ENCODE measurements at regions not wholly inside any gene's neighbourhood (a gene's known extent, or its start where the extent isn't known, plus 50 kb on each side); places are given as distances from the start of the nearest gene placed in this dataset.
"Not testable (repeated sequence)": the region's sequence is repeated elsewhere in the genome, so short reads cannot be mapped to it uniquely, and the experiment has no call there.

DNA sequence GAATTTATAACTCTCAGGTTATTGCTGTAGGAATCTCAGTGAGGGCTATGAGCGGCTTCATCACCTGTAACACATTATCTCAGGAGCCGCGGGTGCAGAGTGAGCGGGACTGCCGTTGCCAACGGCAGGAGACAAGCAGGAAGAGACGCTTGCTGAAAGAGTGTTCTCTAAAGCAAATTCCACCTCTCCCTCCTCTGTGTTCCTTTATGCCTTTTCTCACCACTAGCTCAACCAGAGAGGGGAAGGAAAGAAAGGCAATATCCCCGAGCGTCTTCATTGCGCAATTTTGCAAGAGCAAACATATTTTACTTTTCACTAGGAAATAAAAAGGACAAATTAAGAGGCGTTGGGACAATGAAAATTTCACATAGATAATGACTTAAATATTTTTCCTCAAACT is 185.2 kb upstream of the EXOC2 start:
- WGBS (ENCODE audit: insufficient coverage, low lambda C conversion rate): no CpG with 5 or more reads among the region's 11 CpGs
- no peak overlapping the region for H3K4me3 ChIP-seq (ENCODE audit: low read length)
- DNase-seq: no peak

DNA sequence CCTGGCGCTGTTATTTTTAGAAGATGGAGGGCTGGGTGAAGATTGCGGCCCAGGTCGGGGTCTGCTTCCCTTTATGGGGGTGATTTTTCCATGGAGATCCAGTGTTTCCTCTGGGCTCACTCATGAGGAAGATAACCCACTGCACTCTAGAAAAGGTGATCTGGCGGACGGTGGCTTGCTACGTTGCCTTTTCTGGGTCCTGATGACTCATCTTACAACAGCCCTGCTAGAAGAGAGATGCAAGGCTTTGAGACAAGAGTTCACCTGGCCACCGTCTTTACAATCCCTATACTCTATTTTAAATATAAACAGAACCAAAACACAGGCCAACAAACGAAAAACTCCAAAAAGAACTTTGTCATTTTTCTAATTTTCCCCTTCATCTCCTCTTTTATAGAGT is 182.1 kb upstream of the EXOC2 start:
- no peak overlapping the region for H3K27ac ChIP-seq (ENCODE audit: low read length)
- no peaks in the 10 kb centered on the region for H3K36me3 ChIP-seq (ENCODE audit: control insufficient read depth, insufficient read depth, low read length)
- DNase-seq: no peak
- no peaks in the 10 kb centered on the region for H3K4me1 ChIP-seq (ENCODE audit: control insufficient read depth, insufficient read depth, low read length)
- 73% methylated on average over 2 of the region's 8 CpGs for WGBS (ENCODE audit: insufficient coverage, low lambda C conversion rate)
- H3K27me3 ChIP-seq (ENCODE audit: control insufficient read depth, insufficient read depth, low read length): peaks cover 30% of the 10 kb centered on the region
- no peak overlapping the region for H3K4me3 ChIP-seq (ENCODE audit: low read length)
- no peaks in the 10 kb centered on the region for H3K9me3 ChIP-seq (ENCODE audit: control insufficient read depth, low read depth, low read length)

More for the DNA sequence above, 185.2 kb upstream of the EXOC2 start:
- no peaks in the 10 kb centered on the region for H3K4me1 ChIP-seq (ENCODE audit: control insufficient read depth, insufficient read depth, low read length)
- no peaks in the 10 kb centered on the region for H3K9me3 ChIP-seq (ENCODE audit: control insufficient read depth, low read depth, low read length)
- no peak overlapping the region for H3K27ac ChIP-seq (ENCODE audit: low read length)
- H3K36me3 ChIP-seq (ENCODE audit: control insufficient read depth, insufficient read depth, low read length): no peaks in the 10 kb centered on the region
- peaks cover 38% of the 10 kb centered on the region for H3K27me3 ChIP-seq (ENCODE audit: control insufficient read depth, insufficient read depth, low read length)

DNA sequence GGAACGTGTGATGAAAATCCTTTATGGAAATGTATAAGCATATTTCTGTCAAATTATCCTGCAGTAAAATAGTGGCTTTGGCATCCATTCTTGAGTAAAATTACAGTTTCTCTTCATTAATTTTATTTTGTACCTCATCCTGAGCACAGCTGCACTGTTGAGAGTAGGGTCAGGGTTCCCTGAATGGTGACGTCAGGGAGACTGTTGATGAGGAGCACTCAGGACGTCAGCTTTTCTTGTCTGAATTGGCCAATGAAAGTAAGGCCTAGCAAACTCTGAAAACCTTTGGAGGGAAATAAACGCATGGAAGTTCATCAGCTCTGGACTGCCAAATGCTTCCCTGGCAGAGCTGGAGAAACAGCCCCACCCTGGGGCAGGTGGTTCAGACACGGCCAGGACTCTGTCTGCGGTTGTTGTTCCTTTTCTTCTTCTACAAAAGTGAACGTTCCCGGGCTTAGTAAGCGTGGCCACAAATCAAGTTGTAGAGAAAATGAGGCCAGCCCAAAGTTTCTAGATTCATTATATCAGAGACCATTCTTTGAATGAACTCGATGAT is 179.7 kb upstream of the EXOC2 start:
- no peak overlapping the region for H3K27ac ChIP-seq (ENCODE audit: low read length)
- H3K36me3 ChIP-seq (ENCODE audit: control insufficient read depth, insufficient read depth, low read length): no peaks in the 10 kb centered on the region
- peaks cover 16% of the 10 kb centered on the region for H3K27me3 ChIP-seq (ENCODE audit: control insufficient read depth, insufficient read depth, low read length)
- 100% methylated on average over 1 of the region's 10 CpGs for WGBS (ENCODE audit: insufficient coverage, low lambda C conversion rate)
- no peaks in the 10 kb centered on the region for H3K9me3 ChIP-seq (ENCODE audit: control insufficient read depth, low read depth, low read length)
- no peak overlapping the region for H3K4me3 ChIP-seq (ENCODE audit: low read length)
- no peak for DNase-seq
- no peaks in the 10 kb centered on the region for H3K4me1 ChIP-seq (ENCODE audit: control insufficient read depth, insufficient read depth, low read length)

DNA sequence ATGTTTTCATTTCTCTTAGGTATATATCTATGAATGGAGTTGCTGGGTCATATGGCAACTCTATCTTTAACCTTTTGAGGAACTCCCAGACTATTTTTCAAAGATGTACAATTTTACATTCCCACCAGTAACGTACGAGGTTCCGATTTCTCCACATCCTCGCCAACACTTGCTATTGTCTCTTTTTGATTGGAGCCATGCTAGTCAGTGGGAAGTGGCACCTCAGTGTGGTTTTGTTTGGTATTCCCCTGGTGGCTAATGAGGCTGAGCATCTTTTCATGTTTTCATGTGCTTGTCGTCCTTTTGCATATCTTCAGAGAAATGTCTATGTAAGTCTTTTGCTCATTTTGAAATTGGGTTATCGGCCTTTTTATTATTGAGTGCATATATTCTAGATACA is 178.6 kb upstream of the EXOC2 start:
- no peak for DNase-seq
- Histone ChIP-seq H3K27ac (ENCODE audit: low read length) (no peak overlapping the region), H3K27me3 (ENCODE audit: control insufficient read depth, insufficient read depth, low read length) (peaks cover 13% of the 10 kb centered on the region), H3K36me3 (ENCODE audit: control insufficient read depth, insufficient read depth, low read length) (no peaks in the 10 kb centered on the region), H3K9me3 (ENCODE audit: control insufficient read depth, low read depth, low read length) (no peaks in the 10 kb centered on the region), H3K4me1 (ENCODE audit: control insufficient read depth, insufficient read depth, low read length) (no peaks in the 10 kb centered on the region), H3K4me3 (ENCODE audit: low read length) (no peak overlapping the region)
- 94% methylated on average over 3 of the region's 6 CpGs for WGBS (ENCODE audit: insufficient coverage, low lambda C conversion rate)

DNA sequence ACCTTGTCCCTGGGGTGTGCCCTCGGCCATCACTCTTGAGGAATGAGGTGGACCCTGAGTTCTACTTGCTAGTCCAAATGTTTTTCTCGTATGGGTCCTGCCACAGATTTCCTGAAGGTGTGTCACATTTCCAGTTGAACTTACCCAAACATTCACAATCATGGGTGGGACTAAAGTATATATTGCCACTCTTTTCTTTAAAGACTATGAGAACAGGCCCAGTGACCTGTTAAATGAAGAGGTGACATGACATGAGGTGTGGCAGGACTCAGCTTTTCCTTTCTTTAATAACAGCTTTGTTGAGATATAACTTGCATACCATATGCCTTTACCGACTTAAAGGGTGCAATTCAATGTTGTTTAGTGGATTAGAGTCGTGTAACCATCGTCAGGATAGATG is 177.2 kb upstream of the EXOC2 start:
- H3K36me3 ChIP-seq (ENCODE audit: control insufficient read depth, insufficient read depth, low read length): no peaks in the 10 kb centered on the region
- no peak overlapping the region for H3K27ac ChIP-seq (ENCODE audit: low read length)
- H3K27me3 ChIP-seq (ENCODE audit: control insufficient read depth, insufficient read depth, low read length): peaks cover 9% of the 10 kb centered on the region
- no peaks in the 10 kb centered on the region for H3K9me3 ChIP-seq (ENCODE audit: control insufficient read depth, low read depth, low read length)
- H3K4me3 ChIP-seq (ENCODE audit: low read length): no peak overlapping the region
- no CpG with 5 or more reads among the region's 5 CpGs for WGBS (ENCODE audit: insufficient coverage, low lambda C conversion rate)
- H3K4me1 ChIP-seq (ENCODE audit: control insufficient read depth, insufficient read depth, low read length): no peaks in the 10 kb centered on the region
- no peak for DNase-seq

DNA sequence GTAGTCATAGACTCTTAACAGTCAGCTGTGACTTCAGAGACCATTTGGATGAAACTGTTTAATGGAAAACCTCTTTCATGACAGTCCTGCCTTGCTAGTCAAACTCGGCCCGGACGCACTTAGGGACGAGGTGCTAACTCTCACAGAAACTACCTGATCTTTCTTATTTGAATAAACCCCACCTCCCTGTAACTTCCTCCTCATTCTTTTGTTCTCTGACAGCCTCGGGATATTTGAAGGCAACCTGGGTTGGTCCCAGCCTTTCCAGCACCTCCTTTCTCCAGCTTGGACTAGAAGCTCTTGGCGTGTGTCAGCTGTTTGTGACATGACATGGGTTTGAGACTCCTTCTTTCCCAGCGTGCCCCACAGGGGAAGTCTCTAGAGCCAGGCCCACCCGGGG is 175.3 kb upstream of the EXOC2 start:
- Histone ChIP-seq H3K9me3 (ENCODE audit: control insufficient read depth, low read depth, low read length) (no peaks in the 10 kb centered on the region), H3K4me1 (ENCODE audit: control insufficient read depth, insufficient read depth, low read length) (no peaks in the 10 kb centered on the region), H3K27ac (ENCODE audit: low read length) (no peak overlapping the region), H3K4me3 (ENCODE audit: low read length) (no peak overlapping the region), H3K36me3 (ENCODE audit: control insufficient read depth, insufficient read depth, low read length) (no peaks in the 10 kb centered on the region), H3K27me3 (ENCODE audit: control insufficient read depth, insufficient read depth, low read length) (peaks cover 2% of the 10 kb centered on the region)
- no peak for DNase-seq
- WGBS (ENCODE audit: insufficient coverage, low lambda C conversion rate): no CpG with 5 or more reads among the region's 8 CpGs

DNA sequence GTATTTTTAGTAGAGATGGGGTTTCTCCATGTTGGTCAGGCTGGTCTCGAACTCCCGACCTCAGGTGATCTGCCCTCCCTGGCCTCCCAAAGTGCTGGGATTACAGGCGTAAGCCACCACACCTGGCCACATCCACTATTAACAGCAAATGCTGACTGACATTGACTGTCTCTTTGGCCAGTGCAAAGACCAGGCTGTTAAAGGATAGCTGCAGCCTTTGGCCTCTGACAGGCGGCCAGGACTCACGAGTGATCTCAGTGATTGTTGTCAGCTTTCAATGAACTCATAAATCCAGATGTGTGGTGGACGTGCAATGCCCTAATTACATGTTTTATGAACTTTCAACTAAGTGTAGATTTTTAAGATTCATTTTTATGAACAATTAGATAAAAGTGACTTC is 174.4 kb upstream of the EXOC2 start:
- no peak for DNase-seq
- Histone ChIP-seq H3K27ac (ENCODE audit: low read length) (no peak overlapping the region), H3K27me3 (ENCODE audit: control insufficient read depth, insufficient read depth, low read length) (peaks cover 2% of the 10 kb centered on the region), H3K9me3 (ENCODE audit: control insufficient read depth, low read depth, low read length) (no peaks in the 10 kb centered on the region), H3K4me1 (ENCODE audit: control insufficient read depth, insufficient read depth, low read length) (no peaks in the 10 kb centered on the region), H3K4me3 (ENCODE audit: low read length) (no peak overlapping the region), H3K36me3 (ENCODE audit: control insufficient read depth, insufficient read depth, low read length) (no peaks in the 10 kb centered on the region)
- WGBS (ENCODE audit: insufficient coverage, low lambda C conversion rate): 40% methylated on average over 1 of the region's 6 CpGs

DNA sequence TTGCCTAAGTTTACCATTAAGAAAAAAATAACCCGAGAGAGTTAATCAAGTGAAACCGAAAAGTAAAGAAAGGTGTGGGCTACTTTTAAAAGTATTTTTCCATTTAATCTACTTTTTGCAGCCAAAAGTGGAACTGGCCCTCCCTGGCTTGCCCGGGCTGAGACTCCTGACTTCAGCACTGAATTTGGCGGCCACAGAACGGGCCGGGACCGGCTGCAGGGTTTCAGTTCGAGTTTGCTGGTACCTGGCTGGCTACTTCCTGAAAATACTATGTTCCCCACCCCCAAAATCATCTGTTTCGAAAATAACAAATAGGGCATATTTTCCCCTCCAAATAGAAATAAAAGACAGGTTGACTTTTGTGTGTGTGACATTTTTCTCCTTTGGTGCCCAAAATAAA is 173.4 kb upstream of the EXOC2 start:
- WGBS (ENCODE audit: insufficient coverage, low lambda C conversion rate): no CpG with 5 or more reads among the region's 9 CpGs
- no peaks in the 10 kb centered on the region for H3K9me3 ChIP-seq (ENCODE audit: control insufficient read depth, low read depth, low read length)
- no peaks in the 10 kb centered on the region for H3K4me1 ChIP-seq (ENCODE audit: control insufficient read depth, insufficient read depth, low read length)
- no peaks in the 10 kb centered on the region for H3K36me3 ChIP-seq (ENCODE audit: control insufficient read depth, insufficient read depth, low read length)
- no peak overlapping the region for H3K27ac ChIP-seq (ENCODE audit: low read length)
- peaks cover 2% of the 10 kb centered on the region for H3K27me3 ChIP-seq (ENCODE audit: control insufficient read depth, insufficient read depth, low read length)
- DNase-seq: no peak
- H3K4me3 ChIP-seq (ENCODE audit: low read length): no peak overlapping the region

DNA sequence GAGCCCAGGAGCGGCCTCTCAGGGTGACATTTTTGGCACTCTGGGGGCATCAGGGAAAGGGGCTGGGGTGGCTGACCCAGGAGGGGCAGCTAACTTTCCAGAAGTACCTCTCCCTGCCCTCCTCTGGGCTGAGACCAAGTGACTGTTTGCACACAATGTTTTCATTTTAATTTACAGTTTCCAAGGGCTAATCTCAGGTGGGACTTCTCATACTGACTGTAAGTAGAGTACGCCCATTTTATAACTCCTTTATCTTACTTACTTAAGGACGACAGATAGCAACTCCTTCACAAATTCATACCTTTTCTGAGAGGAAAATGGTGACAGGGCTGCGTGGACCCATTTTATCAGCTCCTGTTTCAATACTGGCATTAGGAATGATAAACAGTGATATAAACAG is 172.9 kb upstream of the EXOC2 start:
- Histone ChIP-seq H3K4me3 (ENCODE audit: low read length) (no peak overlapping the region), H3K27ac (ENCODE audit: low read length) (no peak overlapping the region), H3K27me3 (ENCODE audit: control insufficient read depth, insufficient read depth, low read length) (peaks cover 2% of the 10 kb centered on the region), H3K4me1 (ENCODE audit: control insufficient read depth, insufficient read depth, low read length) (no peaks in the 10 kb centered on the region), H3K9me3 (ENCODE audit: control insufficient read depth, low read depth, low read length) (no peaks in the 10 kb centered on the region), H3K36me3 (ENCODE audit: control insufficient read depth, insufficient read depth, low read length) (no peaks in the 10 kb centered on the region)
- WGBS (ENCODE audit: insufficient coverage, low lambda C conversion rate): 20% methylated on average over 1 of the region's 4 CpGs
- DNase-seq: peak in 1 of 2 donors; percentile 47

DNA sequence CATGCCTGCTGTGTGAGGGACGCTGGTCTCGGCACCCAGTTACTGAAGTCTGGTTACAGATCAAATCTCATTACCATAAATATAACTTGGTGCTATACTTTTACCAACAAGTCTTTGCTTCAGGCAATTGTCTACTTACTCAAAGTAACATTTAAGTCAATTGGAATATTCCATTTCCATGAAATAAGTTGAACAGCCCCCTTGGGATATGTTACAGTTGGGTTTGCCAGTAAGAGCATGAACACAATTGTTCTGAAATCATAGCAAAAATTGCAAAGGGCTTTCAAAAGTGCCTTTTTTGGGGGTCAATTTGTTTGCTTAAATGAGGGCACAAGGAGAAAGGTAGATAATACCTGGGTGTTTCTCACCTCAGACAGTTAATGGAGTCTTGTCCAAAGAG is 170.9 kb upstream of the EXOC2 start:
- Histone ChIP-seq H3K27me3 (ENCODE audit: control insufficient read depth, insufficient read depth, low read length) (no peaks in the 10 kb centered on the region), H3K4me3 (ENCODE audit: low read length) (no peak overlapping the region), H3K9me3 (ENCODE audit: control insufficient read depth, low read depth, low read length) (no peaks in the 10 kb centered on the region), H3K4me1 (ENCODE audit: control insufficient read depth, insufficient read depth, low read length) (no peaks in the 10 kb centered on the region), H3K36me3 (ENCODE audit: control insufficient read depth, insufficient read depth, low read length) (no peaks in the 10 kb centered on the region), H3K27ac (ENCODE audit: low read length) (no peak overlapping the region)
- DNase-seq: no peak
- no CpG with 5 or more reads among the region's 2 CpGs for WGBS (ENCODE audit: insufficient coverage, low lambda C conversion rate)

DNA sequence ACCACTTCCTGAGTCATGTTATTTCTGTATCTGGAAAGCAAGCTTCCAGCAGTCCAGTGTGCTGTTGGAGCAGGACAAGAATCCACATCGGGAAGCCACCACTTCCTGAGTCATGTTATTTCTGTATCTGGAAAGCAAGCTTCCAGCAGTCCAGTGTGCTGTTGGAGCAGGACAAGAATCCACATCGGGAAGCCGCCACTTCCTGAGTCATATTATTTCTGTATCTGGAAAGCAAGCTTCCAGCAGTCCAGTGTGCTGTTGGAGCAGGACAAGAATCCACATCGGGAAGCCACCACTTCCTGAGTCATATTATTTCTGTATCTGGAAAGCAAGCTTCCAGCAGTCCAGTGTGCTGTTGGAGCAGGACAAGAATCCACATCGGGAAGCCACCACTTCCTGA is 170.2 kb upstream of the EXOC2 start:
- not testable (repeated sequence) for DNase-seq; H3K27me3 ChIP-seq (ENCODE audit: control insufficient read depth, insufficient read depth, low read length); H3K4me1 ChIP-seq (ENCODE audit: control insufficient read depth, insufficient read depth, low read length); H3K4me3 ChIP-seq (ENCODE audit: low read length); H3K36me3 ChIP-seq (ENCODE audit: control insufficient read depth, insufficient read depth, low read length); H3K9me3 ChIP-seq (ENCODE audit: control insufficient read depth, low read depth, low read length); H3K27ac ChIP-seq (ENCODE audit: low read length)
- no CpG with 5 or more reads among the region's 5 CpGs for WGBS (ENCODE audit: insufficient coverage, low lambda C conversion rate)
